HG03460 (cell line): ENCODE measurements at regions not wholly inside any gene's neighbourhood (a gene's known extent, or its start where the extent isn't known, plus 50 kb on each side); places are given as distances from the start of the nearest gene placed in this dataset.

ENCODE experiments used
- ATAC-seq: cut with Tn5 transposase; IDR thresholded peaks from one replicate; pipeline ENCODE4 v1.9.1; 2021; ENCODE audit not compliant: unreplicated experiment

DNA sequence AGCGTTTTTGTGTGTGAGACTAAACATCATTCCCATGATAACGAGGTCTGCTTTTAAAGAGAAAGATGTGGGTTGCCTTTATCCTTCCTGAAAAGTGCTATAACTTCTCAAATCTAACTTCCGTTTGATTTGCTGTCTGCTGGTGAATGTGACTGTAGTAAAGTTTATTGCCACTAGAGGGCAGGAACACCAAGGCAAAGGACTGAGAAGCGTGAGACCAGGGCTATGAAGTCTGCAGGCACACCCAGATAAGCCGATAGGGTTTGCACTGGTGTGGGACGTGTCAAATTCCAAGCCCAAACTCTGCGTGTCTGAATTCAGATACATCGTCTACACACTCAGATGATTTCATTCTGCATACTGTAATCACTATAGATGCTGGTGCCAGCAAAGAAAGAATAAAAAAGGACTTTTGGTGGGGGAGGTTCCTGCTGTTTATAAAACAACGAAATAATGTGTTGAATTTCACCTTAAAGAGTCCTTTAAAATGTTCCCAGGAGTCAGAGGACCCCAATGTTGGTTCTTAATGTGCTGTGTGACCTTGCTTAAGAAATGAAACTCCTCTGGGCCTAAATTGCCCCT lies 87.2 kb downstream of the PTTG1 start:
- peak; percentile 68 for ATAC-seq

GRCh38 chr5:160511280-160511929 lies 89.8 kb downstream of the PTTG1 start:
- ATAC-seq = no peak
